GM19467 (cell line): ENCODE measurements at regions not wholly inside any gene's neighbourhood (a gene's known extent, or its start where the extent isn't known, plus 50 kb on each side); places are given as distances from the start of the nearest gene placed in this dataset.
"Not testable (repeated sequence)": the region's sequence is repeated elsewhere in the genome, so short reads cannot be mapped to it uniquely, and the experiment has no call there.

Experiments
- ATAC-seq: cut with Tn5 transposase; IDR thresholded peaks from one replicate; pipeline ENCODE4 v1.9.1; 2021; ENCODE audit warnings: mild to moderate bottlenecking, moderate library complexity; ENCODE audit not compliant: unreplicated experiment

- not testable (repeated sequence) for ATAC-seq
These were observed 50.6 kb upstream of the MYL10 start for GRCh38 chr7:101679653-101680173.

GRCh38 chr7:101680406-101681145 is 51.5 kb upstream of the MYL10 start:
- no peak for ATAC-seq

GRCh38 chr7:101681170-101682007 is 52.3 kb upstream of the MYL10 start:
- no peak for ATAC-seq

DNA sequence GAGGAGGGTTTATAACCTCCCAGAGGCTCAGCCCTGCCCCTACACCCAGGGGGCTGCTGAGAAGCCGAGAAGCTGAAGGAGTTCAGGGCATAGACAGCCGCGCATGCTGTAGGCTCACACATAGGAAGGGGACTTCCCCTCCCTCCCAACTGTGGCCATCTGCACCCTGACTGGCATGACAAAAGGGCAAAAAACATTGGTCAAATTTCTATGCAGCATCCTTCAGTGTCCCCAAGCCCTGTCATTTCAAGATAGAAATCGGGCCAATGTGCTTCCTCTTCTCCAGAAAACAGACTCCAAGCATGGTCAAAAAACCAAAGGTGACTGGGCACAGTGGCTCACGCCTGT is 55.9 kb upstream of the MYL10 start:
- no peak for ATAC-seq

GRCh38 chr7:101686030-101686429 is 56.9 kb upstream of the MYL10 start:
- ATAC-seq, result no peak

GRCh38 chr7:101687081-101687480 is 58.0 kb upstream of the MYL10 start:
- ATAC-seq, result no peak

DNA sequence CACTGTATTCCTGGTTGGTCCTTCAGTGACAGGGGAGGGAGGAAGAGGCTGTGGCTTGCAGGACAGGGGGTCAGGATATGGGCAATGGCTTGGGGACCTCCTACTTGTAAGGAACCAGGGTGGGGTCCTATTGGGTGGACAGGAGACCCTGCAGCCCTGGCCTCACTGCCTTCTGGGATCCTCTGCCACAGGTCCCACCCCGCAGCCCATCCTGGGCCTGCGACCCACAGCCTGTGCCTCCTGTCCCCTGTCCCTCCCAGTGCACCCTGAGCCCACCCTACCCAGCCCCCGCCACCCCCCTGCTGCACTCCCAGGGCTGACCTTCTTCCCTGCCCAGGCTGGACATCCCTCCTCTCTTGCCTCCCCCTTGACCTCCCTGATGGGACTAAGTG is 58.7 kb upstream of the MYL10 start:
- no peak for ATAC-seq

GRCh38 chr7:101688183-101688831 is 59.2 kb upstream of the MYL10 start:
- peak; percentile 75 for ATAC-seq

DNA sequence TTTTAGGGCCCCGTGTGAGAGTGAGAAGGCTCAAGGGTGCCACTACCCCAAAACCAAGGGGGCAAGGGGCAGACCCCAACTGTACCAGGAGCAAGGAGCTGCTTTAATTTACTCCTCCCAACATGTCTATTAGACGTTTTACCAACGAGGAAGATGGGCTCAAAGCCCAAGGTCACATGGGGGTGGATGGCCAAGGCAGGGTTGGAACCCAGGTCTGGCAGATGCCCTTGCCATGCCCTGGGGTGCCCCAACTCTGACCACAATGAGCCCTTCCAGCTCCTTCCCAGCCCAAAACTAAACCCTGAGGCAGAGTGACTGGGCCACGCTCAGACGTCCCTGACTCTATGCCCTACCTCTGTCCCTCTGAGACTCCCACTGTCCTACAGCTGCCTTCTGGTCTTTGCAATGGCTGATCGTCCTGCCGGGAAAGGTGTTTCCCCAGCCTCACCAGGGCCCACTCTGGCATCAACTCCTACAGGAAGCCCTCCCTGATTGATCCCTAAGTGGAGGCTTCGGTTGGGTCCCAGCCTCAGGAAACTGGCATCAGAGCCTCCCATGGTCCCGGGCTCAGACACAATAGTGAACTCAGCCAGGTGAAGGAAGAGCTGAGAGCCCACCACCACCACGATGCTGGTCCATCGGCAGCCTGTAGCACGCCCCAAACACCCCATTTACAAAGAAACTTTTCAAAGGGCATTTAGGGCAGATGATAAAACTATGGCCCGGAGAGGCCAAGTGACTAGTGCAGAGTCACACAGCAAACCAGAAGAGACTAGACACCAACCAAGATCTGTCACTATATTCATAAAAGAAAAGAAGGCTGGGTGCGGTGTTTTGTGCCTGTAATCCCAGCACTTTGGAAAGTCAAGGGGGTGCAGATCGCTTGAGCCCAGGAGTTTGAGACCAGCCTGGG is 60.2 kb upstream of the MYL10 start:
- no peak for ATAC-seq

DNA sequence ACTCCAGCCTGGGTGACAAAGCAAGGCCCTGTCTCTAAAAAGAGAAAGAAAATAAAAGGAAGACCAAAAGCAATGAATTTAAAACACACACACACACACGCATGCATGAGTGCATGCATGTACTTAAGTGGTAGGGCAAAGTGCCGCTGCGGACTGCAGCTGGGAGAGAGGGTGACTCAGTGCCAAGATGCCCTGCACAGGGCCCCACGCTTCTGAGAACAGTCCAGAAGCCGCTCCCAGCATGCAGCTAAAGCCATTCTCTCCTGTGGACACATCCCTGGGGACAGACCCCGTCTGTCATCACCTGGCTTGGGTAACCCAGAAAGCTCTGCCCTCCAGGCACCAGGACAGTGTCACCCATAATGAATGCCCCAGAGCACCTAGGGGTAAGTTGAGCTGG is 61.0 kb upstream of the MYL10 start:
- ATAC-seq, result no peak

- ATAC-seq, result no peak
These were observed 62.8 kb upstream of the MYL10 start for GRCh38 chr7:101691822-101692384.

- ATAC-seq, result no peak
These were observed 64.5 kb upstream of the MYL10 start for GRCh38 chr7:101693498-101694091.

- no peak for ATAC-seq
These were observed 69.9 kb upstream of the MYL10 start for GRCh38 chr7:101698964-101699363.

DNA sequence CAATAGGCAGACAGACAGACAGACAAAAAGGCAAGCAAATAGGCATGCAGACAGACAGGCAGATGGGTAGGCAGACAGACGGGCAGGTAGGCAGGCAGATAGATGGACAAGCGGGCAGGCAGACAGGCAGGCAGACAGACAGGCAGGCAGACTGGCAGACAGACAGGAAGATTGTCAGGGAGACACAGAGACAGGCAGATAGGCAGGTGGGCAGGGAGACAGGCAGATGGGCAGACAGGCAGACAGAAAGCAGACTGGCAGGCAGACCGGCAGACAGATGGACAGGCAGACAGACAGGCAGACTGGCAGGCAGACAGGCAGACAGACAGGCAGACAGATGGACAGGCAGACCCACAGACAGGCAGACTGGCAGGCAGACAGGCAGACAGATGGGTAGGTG is 70.3 kb upstream of the MYL10 start:
- no peak for ATAC-seq

GRCh38 chr7:101699881-101700823 is 71.1 kb upstream of the MYL10 start:
- no peak for ATAC-seq

GRCh38 chr7:101701153-101701794 is 72.2 kb upstream of the MYL10 start:
- no peak for ATAC-seq

GRCh38 chr7:101702362-101702850 is 73.3 kb upstream of the MYL10 start:
- ATAC-seq, result no peak

- no peak for ATAC-seq
These were observed 76.2 kb upstream of the MYL10 start for GRCh38 chr7:101705331-101705730.
